GM13977 (cell line): ENCODE measurements at regions not wholly inside any gene's neighbourhood (a gene's known extent, or its start where the extent isn't known, plus 50 kb on each side); places are given as distances from the start of the nearest gene placed in this dataset.

Experiments
- DNase-seq: peaks from one replicate; pipeline ENCODE4 v3.0.0; 2012; ENCODE audit warnings: low spot score
- in situ Hi-C: fragments of 300-500 bp; cut with MboI; formaldehyde crosslinking; loops from one replicate; pipeline ENCODE4 v1.12.0; 2022; ENCODE audit warnings: low sequenced_read_pairs, low pct_unique_long_range_greater_than_20kb, mixed read lengths, inconsistent platforms; ENCODE audit not compliant: unreplicated experiment
- TF ChIP-seq, protein P1 (sequence below): IDR thresholded peaks from 2 replicates; pipeline ENCODE4 v1.5.1; 2012; ENCODE audit warnings: mild to moderate bottlenecking, control low read depth; ENCODE audit not compliant: insufficient read depth; ENCODE audit errors: extremely low read depth, missing control alignments

- no peak for DNase-seq
- TF ChIP-seq, protein P1, sequence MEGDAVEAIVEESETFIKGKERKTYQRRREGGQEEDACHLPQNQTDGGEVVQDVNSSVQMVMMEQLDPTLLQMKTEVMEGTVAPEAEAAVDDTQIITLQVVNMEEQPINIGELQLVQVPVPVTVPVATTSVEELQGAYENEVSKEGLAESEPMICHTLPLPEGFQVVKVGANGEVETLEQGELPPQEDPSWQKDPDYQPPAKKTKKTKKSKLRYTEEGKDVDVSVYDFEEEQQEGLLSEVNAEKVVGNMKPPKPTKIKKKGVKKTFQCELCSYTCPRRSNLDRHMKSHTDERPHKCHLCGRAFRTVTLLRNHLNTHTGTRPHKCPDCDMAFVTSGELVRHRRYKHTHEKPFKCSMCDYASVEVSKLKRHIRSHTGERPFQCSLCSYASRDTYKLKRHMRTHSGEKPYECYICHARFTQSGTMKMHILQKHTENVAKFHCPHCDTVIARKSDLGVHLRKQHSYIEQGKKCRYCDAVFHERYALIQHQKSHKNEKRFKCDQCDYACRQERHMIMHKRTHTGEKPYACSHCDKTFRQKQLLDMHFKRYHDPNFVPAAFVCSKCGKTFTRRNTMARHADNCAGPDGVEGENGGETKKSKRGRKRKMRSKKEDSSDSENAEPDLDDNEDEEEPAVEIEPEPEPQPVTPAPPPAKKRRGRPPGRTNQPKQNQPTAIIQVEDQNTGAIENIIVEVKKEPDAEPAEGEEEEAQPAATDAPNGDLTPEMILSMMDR: no peak
- in situ Hi-C loops: no loop called here
These were observed 1039.6 kb upstream of the LRRN3 start for GRCh38 chr7:110051372-110051771.

DNA sequence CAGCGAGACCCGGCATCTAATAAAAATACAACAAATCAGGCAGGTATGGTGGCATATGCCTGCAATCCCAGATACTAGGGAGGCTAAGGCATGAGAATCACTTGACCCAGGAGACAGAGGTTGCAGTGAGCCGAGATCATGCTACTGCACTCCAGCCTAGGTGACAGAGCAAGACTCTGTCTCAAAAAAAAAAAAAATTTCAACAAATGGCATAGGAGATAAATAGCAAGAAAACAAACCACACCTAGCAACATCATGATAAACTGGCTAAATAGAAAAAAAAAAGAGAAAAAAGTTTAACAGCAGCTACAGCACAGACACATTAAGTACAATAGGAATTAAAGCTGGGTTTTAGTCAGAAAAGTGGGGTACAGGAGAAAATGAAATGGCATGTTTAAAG is 1034.6 kb upstream of the LRRN3 start:
- in situ Hi-C loops: no loop called here
- TF ChIP-seq, protein P1: no peak
- DNase-seq: no peak

DNA sequence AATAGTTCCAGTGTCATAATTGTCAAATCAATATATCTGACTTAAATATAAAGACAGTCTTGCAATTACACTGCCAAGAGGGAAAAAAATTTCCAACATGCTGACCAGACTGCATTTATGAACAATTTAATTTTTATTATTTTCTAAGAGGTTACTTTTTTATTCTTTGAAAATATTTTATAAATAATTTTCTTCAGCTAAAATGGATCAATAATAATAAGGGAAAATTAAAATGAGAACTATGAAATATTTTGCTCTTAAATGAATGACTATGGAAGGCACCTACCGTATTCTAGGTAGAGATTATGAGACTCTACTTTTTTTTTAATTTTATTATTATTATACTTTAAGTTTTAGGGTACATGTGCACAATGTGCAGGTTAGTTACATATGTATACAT is 1032.5 kb upstream of the LRRN3 start:
- DNase-seq: no peak
- TF ChIP-seq, protein P1: no peak
- in situ Hi-C loops: no loop called here

- in situ Hi-C loops: no loop called here
- TF ChIP-seq, protein P1: no peak
These were observed 1029.5 kb upstream of the LRRN3 start for GRCh38 chr7:110061387-110061786.

DNA sequence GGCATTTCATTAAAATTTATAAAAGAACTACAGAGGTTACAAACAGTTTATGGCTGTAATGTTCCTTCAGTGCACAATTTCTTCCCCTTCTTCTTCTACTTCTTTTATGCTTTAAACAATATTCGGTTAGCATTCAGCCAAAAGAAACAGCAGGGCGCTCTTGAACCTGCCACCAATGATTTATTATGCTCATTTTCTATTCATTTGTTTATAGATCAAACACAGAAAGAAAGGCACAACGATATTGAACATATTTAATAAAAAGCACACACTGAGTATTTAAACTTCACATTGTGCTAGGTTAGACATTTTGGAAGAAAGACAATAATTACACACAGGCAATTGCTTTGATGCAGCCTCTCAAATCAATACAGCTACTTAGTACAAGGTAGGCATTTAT is 1025.8 kb upstream of the LRRN3 start:
- in situ Hi-C loops: no loop called here
- TF ChIP-seq, protein P1: no peak
- DNase-seq: no peak

More at GRCh38 chr7:110061387-110061786, 1029.5 kb upstream of the LRRN3 start:
- peak; percentile 2 for DNase-seq

DNA sequence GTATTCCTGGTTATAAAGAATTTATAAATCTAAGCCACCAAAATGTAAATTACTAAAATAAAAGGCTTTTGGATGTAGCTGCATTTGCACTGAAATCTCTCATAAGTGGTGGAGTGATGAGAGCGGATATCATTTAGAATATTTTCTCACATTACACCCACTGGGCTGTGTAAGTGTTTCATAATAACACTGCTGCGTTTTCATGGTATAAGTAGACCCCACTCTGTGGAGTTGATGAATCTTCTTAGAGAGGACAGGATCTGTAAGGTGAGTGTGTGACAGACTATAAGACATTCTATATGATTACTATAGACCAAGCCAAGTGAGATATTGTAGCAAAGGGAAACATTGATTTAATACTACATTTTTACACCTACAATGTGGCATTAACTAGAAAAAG is 1024.1 kb upstream of the LRRN3 start:
- TF ChIP-seq, protein P1: no peak
- in situ Hi-C loops: no loop called here
- DNase-seq: no peak

GRCh38 chr7:110071192-110071591 is 1019.7 kb upstream of the LRRN3 start:
- no peak for DNase-seq
- in situ Hi-C loops: no loop called here
- TF ChIP-seq, protein P1: no peak
